OCI-LY3 (cell line): ENCODE measurements at regions not wholly inside any gene's neighbourhood (a gene's known extent, or its start where the extent isn't known, plus 50 kb on each side); places are given as distances from the start of the nearest gene placed in this dataset.

ENCODE experiments used
- H2AFZ ChIP-seq: fragments of 200-600, 300-600 bp; shearing (Covaris generic); 2 replicates; pipeline ENCODE4 v1.6.0; 2014; ENCODE audit warnings: antibody characterized with exemption, low read depth, low read length
- H3K27ac ChIP-seq: fragments of 200-600, 300-600 bp; sonication (generic); 2 replicates; pipeline ENCODE4 v1.5.1; 2014; ENCODE audit warnings: mild to moderate bottlenecking, low read length, moderate library complexity, mixed read lengths
- H3K27me3 ChIP-seq: fragments of 200-600, 300-600 bp; sonication (generic); 2 replicates; pipeline ENCODE4 v1.6.1; 2014; ENCODE audit warnings: low read depth, low read length, mixed read lengths
- H3K36me3 ChIP-seq: fragments of 200-600, 300-600 bp; sonication (generic); replicated peaks from 2 replicates; pipeline ENCODE3; 2014; ENCODE audit warnings: low read depth, low read length, mixed read lengths
- H3K4me1 ChIP-seq: fragments of 300-600, 200-600 bp; sonication (generic); 2 replicates; pipeline ENCODE4 v1.6.1; 2014; ENCODE audit warnings: low read length, mixed read lengths
- H3K4me2 ChIP-seq: fragments of 200-600, 300-600 bp; sonication (generic); 2 replicates; pipeline ENCODE4 v1.6.1; 2014; ENCODE audit warnings: low read length, mixed read lengths
- H3K4me3 ChIP-seq: fragments of 300-600, 200-600 bp; sonication (generic); 2 replicates; pipeline ENCODE4 v1.5.1; 2014; ENCODE audit warnings: antibody characterized with exemption, mild to moderate bottlenecking, low read length, moderate library complexity
- H3K79me2 ChIP-seq: fragments of 300-600, 200-600 bp; shearing (Covaris generic); 2 replicates; pipeline ENCODE4 v1.6.1; 2014; ENCODE audit warnings: mild to moderate bottlenecking, low read length, mixed read lengths
- H3K9ac ChIP-seq: fragments of 300-600, 200-600 bp; shearing (Covaris generic); 2 replicates; pipeline ENCODE4 v1.6.0; 2014; ENCODE audit warnings: mild to moderate bottlenecking, low read length, moderate library complexity
- H3K9me3 ChIP-seq: fragments of 200-600, 300-600 bp; shearing (Covaris generic); 2 replicates; pipeline ENCODE4 v1.6.1; 2014; ENCODE audit warnings: low read length, mixed read lengths; ENCODE audit not compliant: insufficient read depth
- H4K20me1 ChIP-seq: fragments of 200-600, 300-600 bp; sonication (generic); 2 replicates; pipeline ENCODE4 v1.6.1; 2016; ENCODE audit warnings: low read length, mixed read lengths; ENCODE audit not compliant: insufficient read depth
- CTCF ChIP-seq: fragments of 200-600, 300-600 bp; sonication (generic); IDR thresholded peaks from 2 replicates; pipeline ENCODE4 v1.5.1; 2014; ENCODE audit warnings: antibody characterized with exemption, low read length, low read depth
- EZH2phosphoT487 ChIP-seq: fragments of 200-600 bp; shearing (Covaris generic); IDR thresholded peaks from 2 replicates; pipeline ENCODE4 v1.6.1; 2018; ENCODE audit warnings: antibody characterized with exemption, mixed run types, low read depth

DNA sequence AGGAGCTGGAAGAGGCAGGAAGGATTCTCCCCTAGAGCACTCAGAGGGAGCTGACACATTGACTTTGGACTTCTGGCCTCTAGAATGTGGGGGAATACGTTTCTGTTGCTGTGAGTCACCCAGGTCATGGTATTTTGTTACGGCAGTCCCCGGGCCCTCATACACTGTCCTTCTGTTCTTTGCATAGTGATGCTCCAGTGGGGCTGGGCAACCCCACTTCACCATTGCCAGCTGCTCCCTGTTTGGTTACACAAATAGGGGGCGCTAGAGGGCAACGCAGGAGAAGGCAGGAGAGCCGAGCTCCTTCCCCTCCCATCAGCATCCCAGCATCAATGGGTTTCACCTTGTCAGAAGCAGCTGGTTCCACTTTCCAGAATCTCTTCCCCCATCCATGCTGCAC, 257.7 kb upstream of the FOXF1 start:
- TF ChIP-seq CTCF, result peak; percentile 40
- no peak for TF ChIP-seq EZH2phosphoT487
- Histone ChIP-seq H3K4me2 (no peak overlapping the region), H3K36me3 (no peaks in the 10 kb centered on the region), H4K20me1 (no peaks in the 10 kb centered on the region), H3K9me3 (no peaks in the 10 kb centered on the region), H3K27ac (no peak overlapping the region), H3K4me3 (no peak overlapping the region), H3K79me2 (no peaks in the 10 kb centered on the region), H2AFZ (no peak overlapping the region), H3K9ac (no peak overlapping the region), H3K27me3 (peaks cover 15% of the 10 kb centered on the region), H3K4me1 (0 out of 2 replicates have a peak, but pooled peaks cover 5% of the 10 kb centered on the region)

- H4K20me1 ChIP-seq, result no peaks in the 10 kb centered on the region
- H3K36me3 ChIP-seq, result no peaks in the 10 kb centered on the region
- H3K9me3 ChIP-seq, result no peaks in the 10 kb centered on the region
- no peak overlapping the region for H3K27ac ChIP-seq
- no peak overlapping the region for H3K9ac ChIP-seq
- H2AFZ ChIP-seq, result no peak overlapping the region
- TF ChIP-seq EZH2phosphoT487, result no peak
- TF ChIP-seq CTCF, result no peak
- H3K4me3 ChIP-seq, result no peak overlapping the region
- H3K79me2 ChIP-seq, result no peaks in the 10 kb centered on the region
- H3K27me3 ChIP-seq, result peaks cover 21% of the 10 kb centered on the region
- no peaks in the 10 kb centered on the region for H3K4me1 ChIP-seq
- no peak overlapping the region for H3K4me2 ChIP-seq
Observed at GRCh38 chr16:86255966-86256365, 254.4 kb upstream of the FOXF1 start.

- no peak for TF ChIP-seq EZH2phosphoT487
- TF ChIP-seq CTCF, result no peak
- Histone ChIP-seq H3K4me3 (no peak overlapping the region), H2AFZ (no peak overlapping the region), H3K27ac (no peak overlapping the region), H3K27me3 (peaks cover 21% of the 10 kb centered on the region), H3K4me2 (no peak overlapping the region), H4K20me1 (no peaks in the 10 kb centered on the region), H3K4me1 (no peaks in the 10 kb centered on the region), H3K9me3 (no peaks in the 10 kb centered on the region), H3K36me3 (no peaks in the 10 kb centered on the region), H3K9ac (no peak overlapping the region), H3K79me2 (no peaks in the 10 kb centered on the region)
Observed at GRCh38 chr16:86256995-86257394, 253.3 kb upstream of the FOXF1 start.

- H3K4me2 ChIP-seq, result no peak overlapping the region
Observed at GRCh38 chr16:86257546-86257945, 252.8 kb upstream of the FOXF1 start.

GRCh38 chr16:86258713-86259112, 251.6 kb upstream of the FOXF1 start:
- Histone ChIP-seq H2AFZ (no peak overlapping the region), H3K4me3 (no peak overlapping the region), H3K4me2 (no peak overlapping the region), H3K36me3 (no peaks in the 10 kb centered on the region), H4K20me1 (no peaks in the 10 kb centered on the region), H3K27ac (no peak overlapping the region), H3K79me2 (no peaks in the 10 kb centered on the region), H3K27me3 (peaks cover 21% of the 10 kb centered on the region), H3K9me3 (no peaks in the 10 kb centered on the region), H3K4me1 (no peaks in the 10 kb centered on the region), H3K9ac (no peak overlapping the region)
- TF ChIP-seq EZH2phosphoT487, result no peak
- no peak for TF ChIP-seq CTCF

More at GRCh38 chr16:86257546-86257945, 252.8 kb upstream of the FOXF1 start:
- Histone ChIP-seq H3K4me3 (no peak overlapping the region), H3K4me1 (no peaks in the 10 kb centered on the region), H3K27me3 (peaks cover 21% of the 10 kb centered on the region), H4K20me1 (no peaks in the 10 kb centered on the region), H2AFZ (no peak overlapping the region), H3K79me2 (no peaks in the 10 kb centered on the region), H3K9me3 (no peaks in the 10 kb centered on the region), H3K36me3 (no peaks in the 10 kb centered on the region), H3K27ac (no peak overlapping the region), H3K9ac (no peak overlapping the region)
- no peak for TF ChIP-seq EZH2phosphoT487
